ENCODE measurements at regions not wholly inside any gene's neighbourhood (a gene's known extent, or its start where the extent isn't known, plus 50 kb on each side); places are given as distances from the start of the nearest gene placed in this dataset.

- TF ChIP-seq CTCF (IDR thresholded peaks at IDR 0.05 in 8 of 11, conservative IDR thresholded peaks at IDR 0.05 in 3 of 11) (no peak), POLR2A (IDR thresholded peaks at IDR 0.05) (no peak), POLR2AphosphoS5 (IDR thresholded peaks at IDR 0.05) (no peak)
Observed at GRCh38 chr12:82625523-82625922, 61.2 kb upstream of the TMTC2 start.
